HG03354 (cell line): ENCODE measurements at regions not wholly inside any gene's neighbourhood (a gene's known extent, or its start where the extent isn't known, plus 50 kb on each side); places are given as distances from the start of the nearest gene placed in this dataset.
"Not testable (repeated sequence)": the region's sequence is repeated elsewhere in the genome, so short reads cannot be mapped to it uniquely, and the experiment has no call there.

Source experiments
- ATAC-seq: cut with Tn5 transposase; IDR thresholded peaks from one replicate; pipeline ENCODE4 v1.9.1; 2021; ENCODE audit warnings: mild to moderate bottlenecking; ENCODE audit not compliant: unreplicated experiment, poor library complexity, severe bottlenecking

- no peak for ATAC-seq
These were observed 391.6 kb upstream of the FKBP1C start for GRCh38 chr6:62819640-62820039.

- peak; percentile 61 for ATAC-seq
These were observed 402.5 kb upstream of the FKBP1C start for GRCh38 chr6:62808565-62809293.

DNA sequence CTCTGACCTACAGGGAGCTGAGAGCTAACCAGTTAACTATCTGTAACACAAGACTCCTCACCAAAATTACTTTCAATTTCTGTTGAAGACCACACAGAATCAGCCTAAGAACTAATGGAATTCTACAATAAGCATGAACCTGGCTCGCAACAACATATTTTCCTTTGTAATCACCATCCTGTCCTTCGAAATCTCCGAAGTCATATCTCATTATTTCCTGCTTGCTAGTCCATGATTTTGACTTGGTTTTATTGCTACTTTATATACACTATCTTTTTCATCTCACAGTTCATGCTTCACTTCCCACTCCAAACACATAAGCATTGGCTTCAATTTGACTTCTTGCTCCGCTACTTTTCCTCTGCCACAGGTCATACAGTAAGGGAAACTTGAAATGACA, 405.8 kb upstream of the FKBP1C start:
- no peak for ATAC-seq

DNA sequence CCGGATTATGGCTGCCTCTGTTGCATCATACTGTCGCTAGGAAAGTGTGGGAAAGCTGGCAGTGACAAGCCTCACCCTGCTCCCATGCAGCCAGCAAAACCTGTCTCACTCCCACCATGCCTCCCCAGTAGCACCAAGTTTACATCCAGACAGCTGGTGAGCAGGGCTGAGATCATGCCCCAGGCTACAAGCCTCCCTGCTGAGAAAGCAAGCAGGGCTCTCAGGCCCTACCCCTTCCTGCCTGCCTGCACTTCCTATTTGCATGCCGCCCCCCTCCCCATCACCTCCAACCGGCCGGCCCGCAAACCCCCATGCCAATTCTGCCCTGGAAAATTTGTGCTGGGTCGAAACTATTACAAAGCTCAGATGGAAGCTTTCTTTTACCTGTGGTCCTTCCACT, 408.2 kb upstream of the FKBP1C start:
- no peak for ATAC-seq

- ATAC-seq = no peak
These were observed 414.1 kb upstream of the FKBP1C start for GRCh38 chr6:62797190-62797589.

- ATAC-seq = peak; percentile 72
These were observed 435.7 kb upstream of the FKBP1C start for GRCh38 chr6:62775427-62776022.

- ATAC-seq = not testable (repeated sequence)
These were observed 445.1 kb upstream of the FKBP1C start for GRCh38 chr6:62766174-62766573.

GRCh38 chr6:62764841-62765240, 446.4 kb upstream of the FKBP1C start:
- no peak for ATAC-seq

- ATAC-seq = no peak
These were observed 447.9 kb upstream of the FKBP1C start for GRCh38 chr6:62763125-62763912.

GRCh38 chr6:62746968-62747367, 460.9 kb upstream of the KHDRBS2 start:
- ATAC-seq = no peak

DNA sequence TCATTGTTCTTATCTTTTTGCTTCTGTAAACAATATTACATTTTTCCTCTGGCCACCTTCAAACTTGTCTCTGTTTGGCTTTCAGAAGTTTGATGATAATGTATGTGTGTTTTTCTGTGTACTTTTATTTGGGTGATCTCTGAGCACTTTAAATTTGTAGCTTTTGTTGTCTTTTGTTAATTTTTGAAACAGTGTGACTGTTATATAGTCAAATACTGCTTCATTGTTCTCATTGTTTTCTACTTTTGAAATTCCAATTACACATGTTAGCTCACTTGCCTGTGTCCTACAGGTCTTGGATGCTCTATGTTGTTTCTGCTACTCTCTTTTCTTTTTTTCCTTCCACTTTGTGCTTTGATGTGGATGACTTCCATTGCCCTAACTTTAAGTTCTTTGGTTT, 460.1 kb upstream of the KHDRBS2 start:
- no peak for ATAC-seq

DNA sequence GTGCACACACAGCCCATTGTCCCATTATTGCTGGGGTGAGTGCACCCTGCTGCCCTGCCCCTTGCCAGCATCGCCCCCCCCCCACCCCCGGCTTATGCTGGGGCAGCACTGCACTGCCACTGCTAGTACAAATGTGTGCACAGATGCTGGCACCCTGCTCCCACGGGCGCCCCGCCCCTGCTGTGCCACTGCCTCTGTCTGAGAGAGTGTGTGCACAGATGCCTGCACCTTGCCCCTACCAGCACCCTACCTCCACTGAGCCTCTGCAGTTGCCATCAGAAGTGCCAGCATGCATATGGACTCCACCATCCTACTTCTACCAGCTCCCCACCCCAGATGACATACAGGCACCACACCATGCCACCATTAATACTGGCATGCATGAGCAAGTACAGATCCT, 454.6 kb upstream of the KHDRBS2 start:
- ATAC-seq = no peak

- ATAC-seq = no peak
These were observed 454.1 kb upstream of the KHDRBS2 start for GRCh38 chr6:62740171-62740570.

GRCh38 chr6:62737792-62738191, 451.8 kb upstream of the KHDRBS2 start:
- no peak for ATAC-seq

DNA sequence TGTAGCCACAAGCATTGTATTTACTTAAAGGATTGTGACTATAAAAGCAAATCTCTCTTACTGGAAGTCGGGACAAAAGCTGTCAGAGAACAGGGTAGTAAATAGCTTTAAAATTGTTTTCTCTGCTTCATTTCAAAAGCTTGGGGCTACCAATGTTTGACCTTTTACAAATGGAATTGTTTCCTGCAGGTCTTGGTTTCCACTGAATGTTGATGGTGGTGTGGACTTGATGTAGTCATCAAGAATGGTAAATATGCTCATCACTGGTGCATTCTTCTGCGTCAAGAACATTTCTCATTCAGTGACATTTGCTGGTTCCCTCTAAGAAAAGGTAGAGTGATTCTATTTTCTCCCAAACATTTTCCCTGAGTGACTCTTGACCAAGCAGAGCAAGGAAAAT, 435.4 kb upstream of the KHDRBS2 start:
- ATAC-seq = no peak

- ATAC-seq = no peak
These were observed 430.7 kb upstream of the KHDRBS2 start for GRCh38 chr6:62716719-62717118.

GRCh38 chr6:62714112-62714511, 428.1 kb upstream of the KHDRBS2 start:
- no peak for ATAC-seq

DNA sequence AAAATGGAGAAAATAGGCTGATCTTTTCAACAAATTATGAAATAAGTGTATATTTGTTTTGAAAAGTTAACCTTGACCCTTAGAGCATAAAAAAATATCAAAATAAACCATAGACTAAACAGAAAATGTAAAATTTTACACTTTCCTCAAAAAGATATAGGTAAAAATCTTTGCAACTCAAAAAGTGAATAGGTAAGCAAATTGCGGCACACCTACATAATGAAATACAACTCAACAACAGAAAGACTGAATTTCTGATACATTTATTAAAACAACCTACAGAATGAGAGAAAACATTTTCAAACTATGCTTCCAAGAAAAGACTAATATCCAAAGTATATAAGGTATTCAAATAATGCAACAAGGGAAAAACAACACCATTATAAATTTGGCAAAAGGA, 425.7 kb upstream of the KHDRBS2 start:
- ATAC-seq = no peak

GRCh38 chr6:62707914-62708313, 421.9 kb upstream of the KHDRBS2 start:
- ATAC-seq = no peak

- no peak for ATAC-seq
These were observed 421.1 kb upstream of the KHDRBS2 start for GRCh38 chr6:62707156-62707555.

DNA sequence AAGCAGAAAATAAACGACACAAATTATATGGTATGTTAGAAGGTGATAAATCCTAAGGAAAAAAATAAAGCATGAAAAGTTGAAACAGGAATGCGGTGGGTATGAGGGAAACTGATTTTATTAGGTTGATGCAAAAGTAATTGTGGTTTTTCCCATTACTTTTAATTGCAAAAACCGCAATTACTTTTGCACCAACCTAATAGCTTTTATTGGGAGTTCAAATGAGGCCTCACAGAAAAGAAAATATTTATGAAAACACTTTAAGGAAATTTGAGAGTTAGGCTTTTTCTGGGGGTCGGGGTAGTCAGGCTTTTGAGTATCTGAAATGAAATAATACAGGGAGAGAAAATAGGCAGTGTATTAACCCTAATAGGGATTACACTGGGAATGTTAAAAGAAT, 397.0 kb upstream of the KHDRBS2 start:
- no peak for ATAC-seq
